HG03280 (cell line): ENCODE measurements at regions not wholly inside any gene's neighbourhood (a gene's known extent, or its start where the extent isn't known, plus 50 kb on each side); places are given as distances from the start of the nearest gene placed in this dataset.

ENCODE experiments used
- ATAC-seq: cut with Tn5 transposase; IDR thresholded peaks from one replicate; pipeline ENCODE4 v1.9.1; 2021; ENCODE audit warnings: mild to moderate bottlenecking, moderate library complexity; ENCODE audit not compliant: unreplicated experiment

GRCh38 chr2:128490321-128490720 is 171.7 kb upstream of the HS6ST1 start:
- ATAC-seq = no peak

GRCh38 chr2:128490881-128491691 is 172.4 kb upstream of the HS6ST1 start:
- no peak for ATAC-seq

GRCh38 chr2:128491692-128492244 is 173.1 kb upstream of the HS6ST1 start:
- ATAC-seq = no peak

- no peak for ATAC-seq
Observed at GRCh38 chr2:128492966-128493811, 174.5 kb upstream of the HS6ST1 start.

- no peak for ATAC-seq
Observed at GRCh38 chr2:128493880-128494279, 175.2 kb upstream of the HS6ST1 start.

GRCh38 chr2:128494307-128494639 is 175.6 kb upstream of the HS6ST1 start:
- ATAC-seq = no peak

GRCh38 chr2:128494640-128495321 is 176.1 kb upstream of the HS6ST1 start:
- ATAC-seq = no peak

- no peak for ATAC-seq
Observed at GRCh38 chr2:128495996-128496547, 177.4 kb upstream of the HS6ST1 start.

- ATAC-seq = no peak
Observed at GRCh38 chr2:128496700-128497099, 178.0 kb upstream of the HS6ST1 start.

- ATAC-seq = no peak
Observed at GRCh38 chr2:128497461-128497860, 178.8 kb upstream of the HS6ST1 start.

GRCh38 chr2:128498086-128498485 is 179.4 kb upstream of the HS6ST1 start:
- no peak for ATAC-seq

- no peak for ATAC-seq
Observed at GRCh38 chr2:128498589-128498988, 179.9 kb upstream of the HS6ST1 start.

- no peak for ATAC-seq
Observed at GRCh38 chr2:128499367-128500137, 180.9 kb upstream of the HS6ST1 start.

GRCh38 chr2:128500138-128500800 is 181.6 kb upstream of the HS6ST1 start:
- ATAC-seq = no peak

- ATAC-seq = no peak
Observed at GRCh38 chr2:128501006-128501690, 182.5 kb upstream of the HS6ST1 start.

- ATAC-seq = no peak
Observed at GRCh38 chr2:128501700-128502099, 183.0 kb upstream of the HS6ST1 start.

- ATAC-seq = no peak
Observed at GRCh38 chr2:128502200-128502599, 183.5 kb upstream of the HS6ST1 start.

- ATAC-seq = no peak
Observed at GRCh38 chr2:128502638-128503246, 184.1 kb upstream of the HS6ST1 start.
